Endothelial cell of umbilical vein (primary cell): ENCODE measurements at regions not wholly inside any gene's neighbourhood (a gene's known extent, or its start where the extent isn't known, plus 50 kb on each side); places are given as distances from the start of the nearest gene placed in this dataset.

Experiments used
- BruUV-seq: library from RNA; stranded (reverse); fragments of 400-500 nt; replicated peaks from 2 replicates; lab custom pipeline; 2021; lab: Mats Ljungman, UMichigan
- CTCF ChIA-PET: fragments of 300-600, 350-600 bp; sonication (Branson Sonifier 250); formaldehyde crosslinking; loops from one replicate; lab custom pipeline; 2021; ENCODE audit warnings: antibody characterized with exemption, inconsistent platforms; lab: Charles Lee
- POLR2A ChIA-PET: fragments of 300-600, 350-600 bp; sonication (Branson Sonifier 250); formaldehyde crosslinking; loops from one replicate; lab custom pipeline; 2021; ENCODE audit warnings: antibody characterized with exemption, inconsistent platforms; lab: Charles Lee
- DNase-seq: peaks from one replicate; pipeline ENCODE4 v3.0.0-alpha.2; 2011; ENCODE audit warnings: low read depth, low spot score
- FAIRE-seq: peaks from 2 replicates; lab custom pipeline; 2011; peaks lifted over from hg19 to GRCh38; lab: Jason Lieb, UNC
- H2AFZ ChIP-seq: 2 replicates; pipeline ENCODE4 v1.6.0; 2012; ENCODE audit warnings: low read depth, low read length, control low read depth, inconsistent platforms
- H3K27ac ChIP-seq: 2 replicates; pipeline ENCODE4 v1.5.1; 2011; ENCODE audit warnings: low read depth, mild to moderate bottlenecking, control low read depth, low read length, moderate library complexity; ENCODE audit not compliant: insufficient read depth
- H3K27me3 ChIP-seq, 2 experiments: 2 replicates each; pipeline versions ENCODE4 v1.6.0 to v1.6.1; 2011; ENCODE audit warnings: low read length in 2 of 2, mixed read lengths in 1 of 2; ENCODE audit not compliant: control insufficient read depth in 2 of 2, insufficient read depth in 2 of 2
- H3K36me3 ChIP-seq, 2 experiments: 2 replicates in 1 of 2; 3 replicates in 1 of 2; pipeline ENCODE4 v1.5.1; 2011; ENCODE audit warnings: low read length in 2 of 2, mild to moderate bottlenecking in 1 of 2, moderate library complexity in 1 of 2; ENCODE audit not compliant: control insufficient read depth in 2 of 2, insufficient read depth in 2 of 2; ENCODE audit errors: extremely low read depth in 1 of 2
- H3K4me1 ChIP-seq: 3 replicates; pipeline ENCODE4 v1.5.1; 2011; ENCODE audit warnings: mild to moderate bottlenecking, low read length; ENCODE audit not compliant: control insufficient read depth, insufficient read depth; ENCODE audit errors: extremely low read depth
- H3K4me2 ChIP-seq: 2 replicates; pipeline ENCODE4 v1.6.1; 2011; ENCODE audit warnings: low read length, control low read depth, mixed read lengths; ENCODE audit not compliant: insufficient read depth
- H3K4me3 ChIP-seq, 3 experiments: fragments of 200-600 bp in 1 of 3; sonication (generic), shearing (Covaris generic) in 1 of 3; replicated peaks in 1 of 3; 2 replicates each; pipeline ENCODE4 v1.5.1; 2011 to 2016; ENCODE audit warnings: control low read depth in 3 of 3, low read length in 3 of 3, mild to moderate bottlenecking in 2 of 3, inconsistent platforms in 1 of 3, low read depth in 1 of 3, moderate library complexity in 1 of 3; ENCODE audit not compliant: insufficient read depth in 1 of 3
- H3K79me2 ChIP-seq: 2 replicates; pipeline ENCODE4 v1.6.0; 2012; ENCODE audit warnings: low read length, inconsistent platforms; ENCODE audit not compliant: control insufficient read depth, insufficient read depth
- H3K9ac ChIP-seq: replicated peaks from 2 replicates; pipeline ENCODE3; 2011; ENCODE audit warnings: low read length, control low read depth; ENCODE audit not compliant: insufficient read depth; ENCODE audit errors: extremely low read depth
- H3K9me1 ChIP-seq: replicated peaks from 3 replicates; pipeline ENCODE4 v1.6.0; 2011; ENCODE audit warnings: mild to moderate bottlenecking, low read length; ENCODE audit not compliant: control insufficient read depth, insufficient read depth; ENCODE audit errors: extremely low read depth
- H3K9me3 ChIP-seq: replicated peaks from 2 replicates; pipeline ENCODE4 v1.5.1; 2012; ENCODE audit warnings: low read length, inconsistent platforms; ENCODE audit not compliant: control insufficient read depth, insufficient read depth
- H4K20me1 ChIP-seq: replicated peaks from 2 replicates; pipeline ENCODE3; 2011; ENCODE audit warnings: mild to moderate bottlenecking, low read length; ENCODE audit not compliant: control insufficient read depth, insufficient read depth; ENCODE audit errors: extremely low read depth
- EZH2 ChIP-seq: IDR thresholded peaks from 2 replicates; pipeline ENCODE4 v1.6.1; 2012; ENCODE audit warnings: borderline replicate concordance, low read depth, mild to moderate bottlenecking, moderate library complexity, low read length, inconsistent platforms; ENCODE audit not compliant: severe bottlenecking
- FOS ChIP-seq: IDR thresholded peaks from 2 replicates; pipeline ENCODE4 v1.6.1; 2011; ENCODE audit warnings: mild to moderate bottlenecking, low read length, moderate library complexity, borderline replicate concordance; ENCODE audit not compliant: insufficient read depth
- GATA2 ChIP-seq: IDR thresholded peaks from 2 replicates; pipeline ENCODE4 v1.7.0; 2011; ENCODE audit warnings: low read depth, mild to moderate bottlenecking, moderate library complexity, mixed read lengths, low read length; ENCODE audit not compliant: insufficient read length, insufficient read depth
- JUN ChIP-seq: IDR thresholded peaks from 2 replicates; pipeline ENCODE4 v1.6.1; 2011; ENCODE audit warnings: borderline replicate concordance, low read depth; ENCODE audit not compliant: insufficient read length, insufficient read depth
- MAX ChIP-seq: IDR thresholded peaks from 2 replicates; pipeline ENCODE4 v1.6.1; 2011; ENCODE audit not compliant: insufficient read depth, insufficient read length
- MYC ChIP-seq: IDR thresholded peaks from one replicate; pipeline ENCODE4 v1.6.1; 2011; ENCODE audit warnings: mild to moderate bottlenecking, low read depth, low read length
- POLR2A ChIP-seq: IDR thresholded peaks from 2 replicates; pipeline ENCODE4 v1.6.1; 2012; ENCODE audit warnings: low read depth, mild to moderate bottlenecking, control low read depth, low read length
- POLR2AphosphoS5 ChIP-seq: IDR thresholded peaks from 2 replicates; pipeline ENCODE4 v1.6.1; 2012; ENCODE audit warnings: low read depth, mild to moderate bottlenecking, control low read depth, low read length, moderate library complexity; ENCODE audit not compliant: insufficient read depth
- dilution Hi-C: fragments of 300-500 bp; cut with MboI; formaldehyde crosslinking; loops from one replicate; pipeline ENCODE4 v1.15.0; 2019; ENCODE audit warnings: low sequenced_read_pairs; ENCODE audit not compliant: extremely low pct_ligation_motif_present
- intact Hi-C: fragments of 100-400 bp; cut with micrococcal nuclease; formaldehyde crosslinking; loops from one replicate; pipeline ENCODE4 v1.10.0; 2022
- TF ChIP-seq, protein P1 (sequence below), 2 donors: IDR thresholded peaks; 1 replicate in 1 of 2; 2 replicates in 1 of 2; pipeline ENCODE4 v1.5.1; 2011; ENCODE audit warnings: low read length in 2 of 2, mild to moderate bottlenecking in 2 of 2, moderate library complexity in 2 of 2, control low read depth in 1 of 2, inconsistent platforms in 1 of 2, low read depth in 1 of 2; ENCODE audit not compliant: insufficient read depth in 1 of 2; ENCODE audit errors: extremely low read depth in 1 of 2

DNA sequence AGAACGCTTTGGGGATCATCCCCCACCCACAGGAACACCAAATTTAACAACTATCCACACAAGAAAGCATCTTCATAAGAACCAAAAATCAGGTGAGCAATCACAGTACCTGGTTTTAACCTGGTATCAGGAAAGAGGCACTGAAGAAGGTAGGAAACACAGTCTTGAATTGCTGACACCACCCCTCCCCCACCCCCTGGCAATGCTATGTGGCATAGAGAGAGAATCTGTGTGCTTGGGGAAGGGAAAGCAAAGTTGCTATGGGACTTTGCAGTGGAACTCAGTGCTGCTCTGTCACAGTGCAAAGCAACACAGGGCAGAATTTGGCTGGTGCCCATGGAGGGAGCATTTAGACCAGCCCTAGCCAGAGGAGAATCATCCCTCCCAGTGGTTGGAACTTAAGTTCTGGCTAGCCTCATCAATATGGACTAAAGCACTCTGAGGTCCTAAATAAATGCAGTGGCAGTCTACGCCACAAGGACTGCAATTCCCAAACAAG, 565.5 kb downstream of the EPM2A start:
- DNase-seq = no peak
- FAIRE-seq = no peak
- Histone ChIP-seq H3K4me1 (no peaks in the 10 kb centered on the region), H3K27me3 (no peaks in the 10 kb centered on the region), H3K79me2 (no peaks in the 10 kb centered on the region), H3K9ac (no peak overlapping the region), H3K4me3 (no peak overlapping the region), H2AFZ (no peak overlapping the region), H3K9me3 (no peaks in the 10 kb centered on the region), H4K20me1 (no peaks in the 10 kb centered on the region), H3K36me3 (no peaks in the 10 kb centered on the region), H3K4me2 (no peak overlapping the region), H3K27ac (no peak overlapping the region), H3K9me1 (no peaks in the 10 kb centered on the region)
- intact Hi-C loops (no loop called here), dilution Hi-C loops (no loop called here)
- CTCF ChIA-PET = no interaction called here
- POLR2A ChIA-PET = no interaction called here
- TF ChIP-seq MYC = no peak
- no peak for TF ChIP-seq EZH2
- no peak for TF ChIP-seq POLR2A
- TF ChIP-seq JUN = no peak
- no TSS peak for BruUV-seq

DNA sequence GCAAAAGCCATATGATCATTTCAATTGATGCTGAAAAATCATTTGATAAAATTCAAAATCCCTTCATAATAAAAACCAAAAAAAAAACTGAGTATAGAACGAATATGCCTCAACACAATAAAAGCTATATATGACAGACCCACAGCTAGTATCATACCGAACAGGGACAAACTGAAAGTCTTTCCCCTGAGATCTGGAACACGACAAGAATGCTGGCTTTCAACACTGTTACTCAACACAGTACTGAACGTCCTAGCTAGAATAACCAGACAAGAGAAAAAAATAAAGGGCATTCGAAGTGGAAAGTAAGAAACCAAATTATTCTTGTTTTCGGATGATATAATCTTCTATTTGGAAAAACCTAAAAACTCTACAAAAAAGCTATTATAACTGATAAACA, 559.9 kb downstream of the EPM2A start:
- FAIRE-seq = no peak

More for the DNA sequence above, 559.9 kb downstream of the EPM2A start:
- Histone ChIP-seq H3K9ac (no peak overlapping the region), H3K27me3 (no peaks in the 10 kb centered on the region), H3K4me2 (no peak overlapping the region), H3K4me3 (no peak overlapping the region), H3K27ac (no peak overlapping the region), H3K9me1 (no peaks in the 10 kb centered on the region), H3K4me1 (no peaks in the 10 kb centered on the region), H2AFZ (no peak overlapping the region), H3K79me2 (no peaks in the 10 kb centered on the region), H3K9me3 (no peaks in the 10 kb centered on the region), H4K20me1 (no peaks in the 10 kb centered on the region), H3K36me3 (no peaks in the 10 kb centered on the region)
- dilution Hi-C loops = no loop called here
- intact Hi-C loops = no loop called here
- POLR2A ChIA-PET = no interaction called here
- CTCF ChIA-PET = interaction anchor here (0.8 kb wide), 1 partner anchor 13 kb away, joined by 3 read pairs; no protein-coding TSS in a partner anchor
- TF ChIP-seq EZH2 (no peak), FOS (no peak), POLR2AphosphoS5 (no peak), MYC (no peak), JUN (no peak), GATA2 (no peak), POLR2A (no peak), MAX (no peak)
- TF ChIP-seq, protein P1, sequence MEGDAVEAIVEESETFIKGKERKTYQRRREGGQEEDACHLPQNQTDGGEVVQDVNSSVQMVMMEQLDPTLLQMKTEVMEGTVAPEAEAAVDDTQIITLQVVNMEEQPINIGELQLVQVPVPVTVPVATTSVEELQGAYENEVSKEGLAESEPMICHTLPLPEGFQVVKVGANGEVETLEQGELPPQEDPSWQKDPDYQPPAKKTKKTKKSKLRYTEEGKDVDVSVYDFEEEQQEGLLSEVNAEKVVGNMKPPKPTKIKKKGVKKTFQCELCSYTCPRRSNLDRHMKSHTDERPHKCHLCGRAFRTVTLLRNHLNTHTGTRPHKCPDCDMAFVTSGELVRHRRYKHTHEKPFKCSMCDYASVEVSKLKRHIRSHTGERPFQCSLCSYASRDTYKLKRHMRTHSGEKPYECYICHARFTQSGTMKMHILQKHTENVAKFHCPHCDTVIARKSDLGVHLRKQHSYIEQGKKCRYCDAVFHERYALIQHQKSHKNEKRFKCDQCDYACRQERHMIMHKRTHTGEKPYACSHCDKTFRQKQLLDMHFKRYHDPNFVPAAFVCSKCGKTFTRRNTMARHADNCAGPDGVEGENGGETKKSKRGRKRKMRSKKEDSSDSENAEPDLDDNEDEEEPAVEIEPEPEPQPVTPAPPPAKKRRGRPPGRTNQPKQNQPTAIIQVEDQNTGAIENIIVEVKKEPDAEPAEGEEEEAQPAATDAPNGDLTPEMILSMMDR (IDR thresholded peaks at IDR 0.05; ENCODE audit: extremely low read depth in 1 of 2, insufficient read depth in 1 of 2, low read depth in 1 of 2, low read length in 2 of 2) = no peak
- DNase-seq = no peak
- no TSS peak for BruUV-seq
